ENCODE measurements at regions not wholly inside any gene's neighbourhood (a gene's known extent, or its start where the extent isn't known, plus 50 kb on each side); places are given as distances from the start of the nearest gene placed in this dataset.

DNA sequence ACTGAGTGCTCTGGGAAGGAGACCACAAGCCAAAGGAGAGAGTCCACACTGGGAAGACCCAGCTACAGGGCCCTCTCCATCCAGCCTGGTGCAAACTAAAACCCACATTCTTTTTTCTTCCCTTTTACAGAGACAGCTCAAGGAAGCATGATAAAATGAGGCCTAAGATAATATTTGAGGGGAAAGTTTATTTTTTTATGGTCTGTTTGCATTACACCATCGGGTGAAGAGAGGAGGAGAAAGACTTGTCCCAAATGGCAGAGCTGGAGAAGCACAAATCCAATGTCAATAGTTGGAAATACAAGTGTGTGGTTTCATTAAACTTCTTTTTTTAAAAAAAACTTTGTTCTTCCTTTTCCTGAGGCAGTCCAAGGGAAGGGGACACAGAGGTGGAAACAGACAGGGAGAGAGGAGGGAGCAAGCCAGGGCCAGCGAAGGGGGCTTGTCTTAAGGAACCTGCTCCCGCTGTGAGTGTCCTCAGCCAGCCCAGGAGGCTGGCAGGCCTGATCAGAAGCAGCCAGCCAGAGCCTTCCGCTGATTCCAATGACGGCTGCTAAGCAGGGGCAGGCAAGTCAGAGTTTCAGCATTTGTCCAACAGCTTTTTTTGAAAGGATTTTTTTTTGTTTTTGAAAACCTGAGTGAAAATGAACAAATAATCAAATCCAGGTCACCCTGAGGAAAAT, 203.8 kb upstream of the SIX2 start:
- DNase-seq (ENCODE audit: low read depth in 2 of 2) = no peak

DNA sequence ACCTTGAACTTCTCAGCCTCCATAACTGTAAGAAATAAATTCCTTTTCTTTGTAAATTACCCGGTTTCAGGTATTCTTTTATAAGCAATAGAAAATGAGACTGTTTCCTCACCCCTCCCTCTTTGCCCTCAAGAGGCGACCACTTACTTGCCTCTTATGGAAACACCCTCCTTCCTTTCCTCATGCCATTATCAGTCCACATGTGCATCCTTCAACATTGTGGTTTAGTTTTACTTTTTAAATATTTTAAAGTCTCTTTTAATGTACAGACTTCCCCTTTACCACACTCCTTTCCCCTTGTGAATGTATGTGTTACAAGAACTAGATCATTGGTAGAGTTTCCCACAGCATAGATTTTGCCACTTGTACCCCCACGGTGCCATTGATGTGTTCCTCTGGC, 202.4 kb upstream of the SIX2 start:
- no peak for DNase-seq (ENCODE audit: low read depth in 2 of 2)

DNA sequence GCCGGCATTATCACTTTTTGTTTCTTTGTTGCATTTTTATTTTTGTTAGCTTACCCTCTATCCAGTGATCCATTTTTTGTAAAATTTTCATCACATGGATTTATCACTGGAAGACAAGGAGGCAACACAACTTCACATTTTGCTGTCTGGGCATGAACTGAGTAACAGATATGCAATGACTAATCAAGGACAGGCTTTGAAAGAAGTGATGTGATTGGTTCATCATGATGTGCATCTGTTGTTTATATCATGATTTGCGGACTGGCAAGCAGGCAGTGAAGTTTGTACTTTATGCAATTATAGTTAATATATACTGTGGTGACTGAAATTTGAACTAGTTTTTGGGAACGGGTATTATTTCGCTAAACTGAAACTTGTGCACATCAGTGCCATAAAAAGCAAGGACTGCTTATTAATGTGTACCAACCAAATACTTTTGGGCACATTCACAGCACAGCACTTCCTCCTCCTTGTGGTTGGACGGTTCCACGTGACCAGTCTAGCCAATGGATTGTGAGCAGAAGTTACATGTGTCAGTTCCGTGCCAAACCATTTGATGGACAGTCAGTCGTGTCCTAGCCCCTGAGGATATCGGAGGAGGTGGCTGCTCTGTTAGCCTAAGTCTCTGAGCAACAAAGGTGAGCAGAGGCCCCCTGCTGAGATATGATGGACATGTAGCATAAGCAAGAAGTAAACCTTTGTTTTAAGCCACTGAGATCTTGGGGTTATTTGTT, 201.4 kb upstream of the SIX2 start:
- DNase-seq (ENCODE audit: low read depth in 2 of 2) = no peak

DNA sequence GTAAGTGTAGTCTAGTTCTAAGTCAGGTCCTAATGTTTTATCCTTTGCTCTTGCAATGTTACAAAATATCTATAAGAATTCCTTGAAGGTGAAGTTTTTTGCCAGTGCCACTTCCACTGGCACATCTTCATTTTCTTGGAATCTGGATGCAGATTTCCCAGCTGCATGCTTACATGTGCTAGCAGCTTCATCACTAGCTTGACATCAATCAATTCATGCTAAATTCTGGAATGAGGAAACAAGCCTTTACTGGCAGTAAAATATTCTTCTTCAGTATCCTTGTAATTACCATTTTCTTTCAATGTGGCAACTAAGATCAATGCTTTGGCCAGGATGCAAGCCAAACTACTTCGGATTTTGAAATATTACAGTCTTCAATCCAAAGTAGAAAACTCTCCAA, 200.6 kb upstream of the SIX2 start:
- DNase-seq (ENCODE audit: low read depth in 2 of 2) = no peak

DNA sequence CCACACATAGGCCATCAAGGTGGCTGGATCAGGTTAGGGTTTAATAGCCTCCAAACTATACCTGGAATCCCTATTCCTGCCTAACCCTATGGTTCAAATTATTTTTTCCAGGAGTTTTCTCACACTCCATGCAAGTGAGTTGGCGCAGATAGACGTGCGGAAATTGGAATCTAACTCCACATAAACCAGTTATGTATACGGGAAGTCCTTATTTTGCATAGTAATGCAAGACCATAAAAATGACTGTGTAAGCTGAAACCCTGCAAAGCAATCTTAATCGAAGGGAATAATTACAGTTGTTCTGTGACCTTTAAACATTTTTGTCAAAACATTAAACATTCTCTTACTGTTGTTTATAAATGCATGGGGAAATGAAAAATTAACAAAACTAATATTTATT, 200.1 kb upstream of the SIX2 start:
- DNase-seq (ENCODE audit: low read depth in 2 of 2) = no peak

GRCh38 chr2:45207101-45207500, 197.8 kb upstream of the SIX2 start:
- DNase-seq (ENCODE audit: low read depth in 2 of 2) = no peak

GRCh38 chr2:45205985-45206384, 196.7 kb upstream of the SIX2 start:
- no peak for DNase-seq (ENCODE audit: low read depth in 2 of 2)

DNA sequence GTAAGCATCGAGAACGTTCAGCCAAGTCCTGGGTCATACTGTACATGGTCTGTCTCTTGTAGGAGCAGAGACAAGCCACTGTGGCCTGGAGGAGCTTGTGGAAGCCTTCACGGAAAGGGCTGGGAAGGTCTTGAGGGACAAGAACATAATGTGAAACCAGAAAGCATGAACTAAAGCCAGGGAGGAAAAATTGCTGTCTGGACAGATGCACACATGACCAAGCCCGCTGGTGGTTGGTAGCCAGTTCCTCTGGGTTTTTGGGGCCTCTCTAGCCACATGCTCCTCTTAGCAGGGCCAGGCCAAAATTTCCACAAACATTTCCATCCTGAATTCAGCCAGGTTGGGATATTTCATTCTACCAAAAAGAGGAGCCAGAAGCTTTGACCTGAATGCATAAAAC, 196.2 kb upstream of the SIX2 start:
- no peak for DNase-seq (ENCODE audit: low read depth in 2 of 2)

GRCh38 chr2:45203400-45203799, 194.1 kb upstream of the SIX2 start:
- DNase-seq (ENCODE audit: low read depth in 2 of 2) = no peak

GRCh38 chr2:45199973-45200372, 190.7 kb upstream of the SIX2 start:
- no peak for DNase-seq (ENCODE audit: low read depth in 2 of 2)

DNA sequence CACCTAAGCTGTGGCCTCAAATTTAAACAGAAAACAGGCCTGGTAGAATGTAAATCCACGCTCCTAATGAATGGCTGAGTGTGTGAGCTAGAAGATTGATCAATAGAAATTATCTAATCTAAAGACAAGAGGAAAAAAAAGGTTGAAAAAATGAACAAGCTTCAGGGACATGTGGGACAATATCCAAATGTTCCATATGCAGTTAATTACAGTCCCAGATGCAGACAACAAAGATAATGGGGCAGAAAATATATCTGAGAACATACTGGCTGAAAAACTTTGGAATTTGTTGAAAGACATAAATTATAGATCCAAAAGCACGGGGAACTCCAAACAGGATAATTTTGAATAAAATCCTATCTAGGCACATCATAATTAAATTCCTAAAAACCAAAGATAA, 186.7 kb upstream of the SIX2 start:
- DNase-seq (ENCODE audit: low read depth in 2 of 2) = no peak

DNA sequence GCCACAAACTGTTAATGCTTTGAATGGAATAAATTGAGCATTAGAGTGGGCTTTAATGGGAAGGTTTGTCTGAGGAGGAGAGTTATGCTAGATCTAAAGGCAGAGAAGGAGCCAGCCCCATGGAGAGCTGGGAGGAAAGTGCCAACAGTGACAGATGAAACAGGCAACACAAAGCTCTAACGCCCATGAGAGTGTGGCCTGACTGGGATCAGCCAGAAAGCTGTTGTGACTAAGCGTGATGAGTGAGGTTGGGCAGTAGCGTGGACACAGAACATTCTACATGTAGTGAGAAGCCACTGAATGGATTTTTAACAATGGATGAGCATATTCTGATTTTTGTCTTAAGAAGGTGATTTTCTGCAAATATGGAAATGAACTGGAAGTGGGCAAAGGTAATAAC, 185.3 kb upstream of the SIX2 start:
- DNase-seq (ENCODE audit: low read depth in 2 of 2) = no peak

DNA sequence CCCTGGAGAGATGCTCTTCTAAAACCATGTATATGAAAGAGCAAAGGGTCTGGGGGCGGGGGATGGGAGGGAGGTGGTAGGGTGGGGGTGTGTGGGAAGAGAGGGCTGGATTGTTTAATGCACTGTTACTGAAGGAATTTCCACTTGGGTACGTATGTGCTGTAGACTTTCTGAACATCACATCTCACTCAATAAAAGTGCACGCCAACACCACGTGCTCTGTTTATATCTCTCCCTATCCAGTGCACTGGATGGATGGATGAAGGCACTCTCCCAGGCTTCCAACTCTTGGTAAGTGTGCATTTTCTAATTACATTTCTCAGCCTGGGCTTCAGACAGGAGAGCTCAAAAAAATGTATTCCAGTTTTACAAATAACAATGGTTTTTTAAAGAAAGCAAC, 184.3 kb upstream of the SIX2 start:
- no peak for DNase-seq (ENCODE audit: low read depth in 2 of 2)

DNA sequence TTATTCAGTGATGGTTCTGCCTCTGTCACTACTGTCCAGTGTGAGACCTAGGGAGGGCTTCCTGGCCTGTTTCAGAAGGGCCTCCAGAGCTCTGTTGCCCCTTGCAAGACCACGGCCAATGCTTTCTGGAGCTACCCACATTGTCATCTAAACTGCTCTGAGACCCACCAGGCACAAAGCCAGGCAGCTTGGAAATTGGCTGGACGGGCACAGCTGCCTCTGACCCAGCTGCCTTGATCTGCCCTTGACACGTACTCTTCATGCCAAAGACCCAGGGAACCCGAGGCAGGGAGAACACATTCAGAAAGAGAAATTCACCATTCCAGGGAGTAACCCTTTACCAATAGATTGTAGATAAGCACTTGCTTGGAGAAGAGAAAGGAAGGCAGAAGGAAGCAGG, 183.7 kb upstream of the SIX2 start:
- DNase-seq (ENCODE audit: low read depth in 2 of 2) = no peak

- no peak for DNase-seq (ENCODE audit: low read depth in 2 of 2)
These were observed 183.2 kb upstream of the SIX2 start for GRCh38 chr2:45192481-45192880.

DNA sequence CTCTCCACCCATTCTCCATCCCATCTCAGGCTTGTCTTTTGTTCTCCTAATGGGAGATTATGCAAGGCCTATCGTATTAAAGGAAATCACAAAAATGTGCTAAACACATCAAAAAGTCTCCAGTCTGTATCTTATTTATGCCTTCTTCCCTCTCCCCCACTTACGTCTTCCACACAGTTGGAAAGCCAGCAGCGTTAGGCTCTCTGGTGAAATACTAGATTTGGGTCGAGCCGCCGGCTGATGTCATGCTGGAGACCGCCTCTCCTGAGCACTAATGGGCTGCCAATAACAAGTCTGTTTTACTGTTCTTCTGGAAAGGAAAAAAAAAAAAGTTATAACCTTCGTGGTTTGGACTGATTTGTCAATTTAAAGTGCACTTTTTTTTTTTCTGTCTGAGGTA, 182.7 kb upstream of the SIX2 start:
- DNase-seq (ENCODE audit: low read depth in 2 of 2) = no peak

- DNase-seq (ENCODE audit: low read depth in 2 of 2) = no peak
These were observed 182.1 kb upstream of the SIX2 start for GRCh38 chr2:45191146-45191863.

DNA sequence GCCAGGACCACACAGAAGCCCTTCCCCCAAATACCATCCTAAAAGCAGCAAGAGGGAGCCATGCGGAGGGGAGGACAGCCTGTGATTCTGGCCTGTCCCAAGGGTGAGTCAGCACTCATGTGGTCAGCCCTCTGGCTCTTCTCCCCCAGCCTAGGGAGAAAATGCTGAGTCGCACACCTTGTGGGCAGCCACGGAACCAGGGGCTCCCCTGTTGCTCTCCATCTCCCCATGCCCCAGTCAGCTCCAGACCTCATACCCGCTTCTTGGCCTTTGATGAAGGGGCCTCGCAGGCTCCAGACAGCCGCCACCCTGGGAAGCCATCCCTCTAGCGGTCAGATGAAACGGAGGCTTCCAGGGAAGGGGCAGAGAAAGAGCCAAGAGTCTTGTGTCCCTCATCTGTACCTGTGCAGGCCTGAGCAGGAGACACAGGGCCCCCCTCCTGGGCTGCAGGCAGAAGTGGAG, 181.3 kb upstream of the SIX2 start:
- DNase-seq (ENCODE audit: low read depth in 2 of 2) = no peak

- DNase-seq (ENCODE audit: low read depth in 2 of 2) = no peak
These were observed 175.4 kb upstream of the SIX2 start for GRCh38 chr2:45184606-45185005.

GRCh38 chr2:45182667-45183295, 173.5 kb upstream of the SIX2 start:
- DNase-seq (ENCODE audit: low read depth in 2 of 2) = no peak

- no peak for DNase-seq (ENCODE audit: low read depth in 2 of 2)
These were observed 171.5 kb upstream of the SIX2 start for GRCh38 chr2:45180779-45181178.

- no peak for DNase-seq (ENCODE audit: low read depth in 2 of 2)
These were observed 170.9 kb upstream of the SIX2 start for GRCh38 chr2:45180033-45180746.

All from dermis microvascular lymphatic vessel endothelial cell (primary cell).